CD14-positive monocyte (primary cell): ENCODE measurements at regions not wholly inside any gene's neighbourhood (a gene's known extent, or its start where the extent isn't known, plus 50 kb on each side); places are given as distances from the start of the nearest gene placed in this dataset.

ENCODE experiments used
- DNase-seq, 3 donors: peaks; one replicate each; pipeline ENCODE4 v3.0.0-alpha.2; 2011 to 2022
- H2AFZ ChIP-seq: 2 replicates; pipeline ENCODE4 v1.6.0; 2012; ENCODE audit warnings: mild to moderate bottlenecking, low read depth, low read length, inconsistent platforms; ENCODE audit not compliant: insufficient read depth, poor library complexity, severe bottlenecking
- H3K27ac ChIP-seq, 2 donors: 1 replicate in 1 of 2; 2 replicates in 1 of 2; pipeline ENCODE4 v1.5.1; 2012 to 2013; ENCODE audit warnings: low read length in 2 of 2, control low read depth in 1 of 2, inconsistent platforms in 1 of 2, low read depth in 1 of 2, mild to moderate bottlenecking in 1 of 2
- H3K27me3 ChIP-seq, 2 donors: one replicate each; pipeline versions ENCODE4 v1.6.0 to v1.6.1; 2011 to 2013; ENCODE audit warnings: low read length in 2 of 2; ENCODE audit not compliant: control insufficient read depth in 2 of 2, insufficient read depth in 2 of 2
- H3K36me3 ChIP-seq, 2 donors: replicated peaks in 1 of 2; 1 replicate in 1 of 2; 2 replicates in 1 of 2; pipeline versions ENCODE4 v1.5.1 to v1.6.1; 2012 to 2013; ENCODE audit warnings: low read length in 2 of 2, control low read depth in 1 of 2, inconsistent platforms in 1 of 2, mild to moderate bottlenecking in 1 of 2; ENCODE audit not compliant: insufficient read depth in 2 of 2, control insufficient read depth in 1 of 2
- H3K4me1 ChIP-seq, 2 donors: 1 replicate in 1 of 2; 2 replicates in 1 of 2; pipeline versions ENCODE4 v1.5.1 to v1.6.1; 2012 to 2013; ENCODE audit warnings: low read length in 2 of 2, control low read depth in 1 of 2, inconsistent platforms in 1 of 2, mild to moderate bottlenecking in 1 of 2, moderate library complexity in 1 of 2; ENCODE audit not compliant: insufficient read depth in 2 of 2, control insufficient read depth in 1 of 2
- H3K4me2 ChIP-seq: replicated peaks from 2 replicates; pipeline ENCODE3; 2012; ENCODE audit warnings: low read length, moderate library complexity, mild to moderate bottlenecking; ENCODE audit not compliant: poor library complexity, severe bottlenecking; ENCODE audit errors: extremely low read depth
- H3K4me3 ChIP-seq, 3 experiments: fragments of 200-600 bp in 1 of 3; sonication (generic) in 1 of 3; replicated peaks in 1 of 3; 1 replicate in 2 of 3; 2 replicates in 1 of 3; pipeline ENCODE4 v1.5.1; 2011 to 2013; ENCODE audit warnings: low read length in 3 of 3, mild to moderate bottlenecking in 3 of 3, control low read depth in 2 of 3, low read depth in 2 of 3, inconsistent platforms in 1 of 3, moderate library complexity in 1 of 3
- H3K79me2 ChIP-seq: 2 replicates; pipeline ENCODE4 v1.6.0; 2012; ENCODE audit warnings: mild to moderate bottlenecking, control low read depth, inconsistent platforms, low read length, moderate library complexity; ENCODE audit not compliant: insufficient read depth
- H3K9ac ChIP-seq: 2 replicates; pipeline ENCODE4 v1.6.0; 2017; ENCODE audit warnings: low read length, mild to moderate bottlenecking; ENCODE audit not compliant: insufficient read depth, poor library complexity, severe bottlenecking
- H3K9me3 ChIP-seq, 2 donors: replicated peaks in 1 of 2; 1 replicate in 1 of 2; 2 replicates in 1 of 2; pipeline versions ENCODE4 v1.5.1 to v1.6.1; 2012 to 2013; ENCODE audit warnings: low read length in 2 of 2, control low read depth in 1 of 2; ENCODE audit not compliant: control insufficient read depth in 1 of 2, insufficient read depth in 1 of 2
- H4K20me1 ChIP-seq: 2 replicates; pipeline ENCODE4 v1.6.0; 2012; ENCODE audit warnings: mild to moderate bottlenecking, low read length, control low read depth, moderate library complexity; ENCODE audit not compliant: insufficient read depth
- H3K27ac Mint-ChIP-seq, 7 donors: one replicate each; pipeline ENCODE4 v1.8.0; 2020; ENCODE audit warnings: mild to moderate bottlenecking in 7 of 7, mixed read lengths in 7 of 7, moderate library complexity in 6 of 7, inconsistent platforms in 2 of 7
- H3K27me3 Mint-ChIP-seq, 3 donors: one replicate each; pipeline ENCODE4 v1.8.0; 2021 to 2022; ENCODE audit warnings: low read depth in 3 of 3, mild to moderate bottlenecking in 3 of 3, mixed read lengths in 3 of 3, moderate library complexity in 3 of 3, inconsistent platforms in 1 of 3
- H3K36me3 Mint-ChIP-seq, 2 donors: one replicate each; pipeline ENCODE4 v1.8.0; 2020; ENCODE audit warnings: mixed read lengths in 2 of 2, inconsistent platforms in 1 of 2, mild to moderate bottlenecking in 1 of 2
- H3K4me1 Mint-ChIP-seq: one replicate; pipeline ENCODE4 v1.8.0; 2020; ENCODE audit warnings: mild to moderate bottlenecking, mixed read lengths
- H3K4me3 Mint-ChIP-seq, 2 donors: one replicate each; pipeline ENCODE4 v1.8.0; 2020; ENCODE audit warnings: mild to moderate bottlenecking in 2 of 2, mixed read lengths in 2 of 2, moderate library complexity in 1 of 2
- H3K9me3 Mint-ChIP-seq, 7 donors: one replicate each; pipeline ENCODE4 v1.8.0; 2020 to 2022; ENCODE audit warnings: mixed read lengths in 7 of 7, mild to moderate bottlenecking in 6 of 7, moderate library complexity in 6 of 7, inconsistent platforms in 2 of 7
- WGBS: methylation state at CpG from one replicate; pipeline ENCODE4 v1.1.5; 2013; ENCODE audit warnings: missing lambda C conversion rate; ENCODE audit not compliant: insufficient coverage; 5-methylcytosine and 5-hydroxymethylcytosine counted together
- intact Hi-C, 2 donors: fragments of 100-400 bp; cut with micrococcal nuclease; formaldehyde crosslinking; loops; one replicate each; pipeline versions ENCODE4 v1.15.0 to v1.15.1; 2023
- TF ChIP-seq, protein P1 (sequence below): fragments of 200-600 bp; IDR thresholded peaks from one replicate; pipeline ENCODE4 v1.8.0; 2022; ENCODE audit warnings: antibody characterized with exemption, mild to moderate bottlenecking

DNA sequence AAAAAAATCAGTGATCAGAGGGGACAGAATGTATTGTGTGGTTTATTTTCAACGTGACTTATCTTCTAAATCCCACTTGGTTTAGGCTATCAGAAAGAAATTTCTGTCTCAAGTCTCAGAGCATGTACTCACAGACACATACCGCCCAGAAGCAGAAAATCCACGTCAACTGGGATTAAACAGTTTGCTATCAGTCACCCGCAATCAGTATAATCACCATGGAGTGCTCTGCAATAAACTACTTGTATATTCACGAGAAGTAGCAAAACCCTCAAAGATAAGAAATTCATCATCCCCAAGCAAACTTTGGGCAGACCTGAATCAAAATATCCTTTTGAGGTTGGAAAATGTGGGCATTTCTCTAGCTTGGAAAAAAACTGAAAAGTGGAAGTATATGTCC lies 259.1 kb downstream of the FGFR2 start:
- no peaks in the 10 kb centered on the region for H3K36me3 Mint-ChIP-seq
- peaks cover 0 to 5% (median 3%) of the 10 kb centered on the region in 3 donors for H3K27me3 Mint-ChIP-seq
- H3K27ac Mint-ChIP-seq = no peak overlapping the region
- H3K4me2 ChIP-seq = no peak overlapping the region
- no peaks in the 10 kb centered on the region for H3K9me3 ChIP-seq
- H2AFZ ChIP-seq = no peak overlapping the region
- no peaks in the 10 kb centered on the region for H3K36me3 ChIP-seq
- H3K27ac ChIP-seq = no peak overlapping the region
- intact Hi-C loops = no loop called here
- H3K9ac ChIP-seq = no peak overlapping the region
- 80% methylated on average over 1 of the region's 5 CpGs for WGBS
- no peak overlapping the region for H3K4me3 Mint-ChIP-seq
- TF ChIP-seq, protein P1, sequence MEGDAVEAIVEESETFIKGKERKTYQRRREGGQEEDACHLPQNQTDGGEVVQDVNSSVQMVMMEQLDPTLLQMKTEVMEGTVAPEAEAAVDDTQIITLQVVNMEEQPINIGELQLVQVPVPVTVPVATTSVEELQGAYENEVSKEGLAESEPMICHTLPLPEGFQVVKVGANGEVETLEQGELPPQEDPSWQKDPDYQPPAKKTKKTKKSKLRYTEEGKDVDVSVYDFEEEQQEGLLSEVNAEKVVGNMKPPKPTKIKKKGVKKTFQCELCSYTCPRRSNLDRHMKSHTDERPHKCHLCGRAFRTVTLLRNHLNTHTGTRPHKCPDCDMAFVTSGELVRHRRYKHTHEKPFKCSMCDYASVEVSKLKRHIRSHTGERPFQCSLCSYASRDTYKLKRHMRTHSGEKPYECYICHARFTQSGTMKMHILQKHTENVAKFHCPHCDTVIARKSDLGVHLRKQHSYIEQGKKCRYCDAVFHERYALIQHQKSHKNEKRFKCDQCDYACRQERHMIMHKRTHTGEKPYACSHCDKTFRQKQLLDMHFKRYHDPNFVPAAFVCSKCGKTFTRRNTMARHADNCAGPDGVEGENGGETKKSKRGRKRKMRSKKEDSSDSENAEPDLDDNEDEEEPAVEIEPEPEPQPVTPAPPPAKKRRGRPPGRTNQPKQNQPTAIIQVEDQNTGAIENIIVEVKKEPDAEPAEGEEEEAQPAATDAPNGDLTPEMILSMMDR = no peak
- H3K79me2 ChIP-seq = no peaks in the 10 kb centered on the region
- peaks cover 0 to 3% (median 3%) of the 10 kb centered on the region in 7 donors for H3K9me3 Mint-ChIP-seq
- H4K20me1 ChIP-seq = no peaks in the 10 kb centered on the region
- H3K4me1 ChIP-seq = no peaks in the 10 kb centered on the region
- no peaks in the 10 kb centered on the region for H3K27me3 ChIP-seq
- no peaks in the 10 kb centered on the region for H3K4me1 Mint-ChIP-seq
- no peak for DNase-seq
- H3K4me3 ChIP-seq = no peak overlapping the region

DNA sequence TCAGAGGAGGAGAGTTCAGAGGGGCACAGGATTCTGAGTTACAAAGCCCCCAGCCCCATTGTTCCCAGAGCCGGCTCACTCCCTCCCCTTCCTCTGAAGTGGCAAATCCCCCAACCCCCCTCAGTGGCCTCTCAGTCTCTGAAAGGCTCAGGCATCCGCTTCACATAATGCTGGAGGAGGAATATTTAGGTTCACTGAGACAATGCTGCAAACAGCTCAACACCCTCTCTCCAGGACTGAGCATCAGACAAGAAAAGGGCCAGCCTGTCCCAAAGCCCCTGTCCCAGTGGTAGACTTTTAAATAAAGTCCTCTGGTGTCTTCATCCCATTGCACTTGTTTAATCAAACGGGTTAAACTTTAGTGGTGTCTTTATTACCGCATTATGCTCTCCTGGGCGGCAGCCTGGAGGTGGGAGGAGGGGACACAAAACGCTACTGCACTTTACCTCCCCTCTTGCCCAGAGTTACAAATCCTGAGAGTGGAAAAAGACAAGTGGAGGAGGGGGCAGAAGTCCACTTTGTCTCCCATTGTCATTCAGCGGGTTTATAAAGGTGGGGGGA lies 257.9 kb downstream of the FGFR2 start:
- Histone ChIP-seq H3K4me1 (no peaks in the 10 kb centered on the region), H2AFZ (no peak overlapping the region), H4K20me1 (no peaks in the 10 kb centered on the region), H3K27me3 (no peaks in the 10 kb centered on the region), H3K9ac (no peak overlapping the region), H3K4me2 (no peak overlapping the region), H3K4me3 (no peak overlapping the region), H3K36me3 (no peaks in the 10 kb centered on the region), H3K9me3 (no peaks in the 10 kb centered on the region), H3K27ac (no peak overlapping the region), H3K79me2 (no peaks in the 10 kb centered on the region)
- intact Hi-C loops = no loop called here
- peaks cover 0 to 7% (median 3%) of the 10 kb centered on the region in 3 donors for H3K27me3 Mint-ChIP-seq
- TF ChIP-seq, protein P1 = no peak
- H3K4me3 Mint-ChIP-seq = no peak overlapping the region
- no peak for DNase-seq
- no peaks in the 10 kb centered on the region for H3K36me3 Mint-ChIP-seq
- H3K9me3 Mint-ChIP-seq = peaks cover under 1 to 7% (median 3%) of the 10 kb centered on the region in 7 donors
- H3K27ac Mint-ChIP-seq = no peak overlapping the region
- 71% methylated on average over 1 of the region's 7 CpGs for WGBS
- no peaks in the 10 kb centered on the region for H3K4me1 Mint-ChIP-seq
